Liver (tissue), 8 donors: ENCODE measurements at regions not wholly inside any gene's neighbourhood (a gene's known extent, or its start where the extent isn't known, plus 50 kb on each side); places are given as distances from the start of the nearest gene placed in this dataset.
A peak's percentile ranks its signal among the peaks of the same experiment; 100 is the strongest.

Experiments used
- DNase-seq: peaks from one replicate; pipeline ENCODE4 v3.0.0-alpha.2; 2017; ENCODE audit warnings: low spot score
- H3K27ac ChIP-seq, 2 donors: one replicate each; pipeline ENCODE4 v1.7.0; 2013; ENCODE audit warnings: inconsistent platforms in 2 of 2, low read length in 2 of 2, control low read depth in 1 of 2, low read depth in 1 of 2, mild to moderate bottlenecking in 1 of 2
- H3K27me3 ChIP-seq, 4 donors: one replicate each; pipeline versions ENCODE4 v1.6.1 to v1.7.0; 2013; ENCODE audit warnings: low read length in 3 of 4, inconsistent platforms in 1 of 4, mild to moderate bottlenecking in 1 of 4, moderate library complexity in 1 of 4; ENCODE audit not compliant: control insufficient read depth in 4 of 4, insufficient read depth in 4 of 4
- H3K36me3 ChIP-seq, 4 donors: one replicate each; pipeline versions ENCODE4 v1.6.1 to v1.7.0; 2013; ENCODE audit warnings: low read length in 3 of 4, mild to moderate bottlenecking in 3 of 4, low read depth in 1 of 4, moderate library complexity in 1 of 4; ENCODE audit not compliant: control insufficient read depth in 4 of 4, insufficient read depth in 3 of 4
- H3K4me1 ChIP-seq, 4 donors: one replicate each; pipeline versions ENCODE4 v1.6.1 to v1.7.0; 2013; ENCODE audit warnings: low read length in 3 of 4, mild to moderate bottlenecking in 3 of 4, moderate library complexity in 1 of 4; ENCODE audit not compliant: control insufficient read depth in 4 of 4, insufficient read depth in 4 of 4
- H3K4me3 ChIP-seq, 3 donors: one replicate each; pipeline versions ENCODE4 v1.6.1 to v1.7.0; 2013; ENCODE audit warnings: low read length in 3 of 3, control low read depth in 1 of 3, low read depth in 1 of 3, mild to moderate bottlenecking in 1 of 3
- H3K9ac ChIP-seq, 2 donors: one replicate each; pipeline ENCODE4 v1.7.0; 2013; ENCODE audit warnings: low read length in 2 of 2, mild to moderate bottlenecking in 2 of 2, moderate library complexity in 2 of 2, control low read depth in 1 of 2, low read depth in 1 of 2
- H3K9me3 ChIP-seq, 4 donors: one replicate each; pipeline versions ENCODE4 v1.6.1 to v1.7.0; 2013; ENCODE audit warnings: low read length in 3 of 4; ENCODE audit not compliant: control insufficient read depth in 4 of 4
- EGR1 ChIP-seq, 2 donors: IDR thresholded peaks; 2 replicates each; pipeline ENCODE4 v1.6.1; 2016 to 2018; ENCODE audit warnings: antibody characterized with exemption in 2 of 2, low read depth in 2 of 2
- FOXA1 ChIP-seq: IDR thresholded peaks from 2 replicates; pipeline ENCODE4 v1.6.1; 2016; ENCODE audit warnings: antibody characterized with exemption
- FOXA2 ChIP-seq: IDR thresholded peaks from 2 replicates; pipeline ENCODE4 v1.6.1; 2016; ENCODE audit warnings: antibody characterized with exemption
- GABPA ChIP-seq, 2 donors: IDR thresholded peaks in 1 of 2; conservative IDR thresholded peaks in 1 of 2; 2 replicates each; pipeline ENCODE4 v1.6.1; 2016; ENCODE audit warnings: antibody characterized with exemption in 2 of 2, mild to moderate bottlenecking in 1 of 2, moderate library complexity in 1 of 2
- HNF4A ChIP-seq, 2 donors: conservative IDR thresholded peaks; 2 replicates each; pipeline ENCODE4 v1.6.1; 2016; ENCODE audit warnings: antibody characterized with exemption in 2 of 2, mild to moderate bottlenecking in 2 of 2
- HNF4G ChIP-seq: IDR thresholded peaks from 2 replicates; pipeline ENCODE4 v1.6.1; 2016; ENCODE audit warnings: antibody characterized with exemption
- JUND ChIP-seq, 2 donors: IDR thresholded peaks; 2 replicates each; pipeline ENCODE4 v1.6.1; 2016; ENCODE audit warnings: antibody characterized with exemption in 2 of 2
- NR2F2 ChIP-seq: IDR thresholded peaks from 2 replicates; pipeline ENCODE4 v1.6.1; 2016; ENCODE audit warnings: antibody characterized with exemption
- RAD21 ChIP-seq, 2 donors: IDR thresholded peaks; 2 replicates each; pipeline ENCODE4 v1.6.1; 2016; ENCODE audit warnings: antibody characterized with exemption in 2 of 2, mild to moderate bottlenecking in 2 of 2
- RXRA ChIP-seq, 2 donors: IDR thresholded peaks; 2 replicates each; pipeline ENCODE4 v1.6.1; 2017 to 2018; ENCODE audit warnings: antibody characterized with exemption in 2 of 2, mild to moderate bottlenecking in 1 of 2
- SP1 ChIP-seq: IDR thresholded peaks from 2 replicates; pipeline ENCODE4 v1.6.1; 2018; ENCODE audit warnings: antibody characterized with exemption, mild to moderate bottlenecking
- TAF1 ChIP-seq: conservative IDR thresholded peaks from 2 replicates; pipeline ENCODE4 v1.6.1; 2016; ENCODE audit warnings: antibody characterized with exemption, mild to moderate bottlenecking
- YY1 ChIP-seq: IDR thresholded peaks from 2 replicates; pipeline ENCODE4 v1.6.1; 2016; ENCODE audit warnings: antibody characterized with exemption, mild to moderate bottlenecking
- WGBS: extraction: QIAGEN DNeasy Blood & Tissue Kit; methylation state at CpG from one replicate; pipeline ENCODE4 v1.1.7; 2013; 5-methylcytosine and 5-hydroxymethylcytosine counted together
- TF ChIP-seq, protein P1 (sequence below): IDR thresholded peaks from 2 replicates; pipeline ENCODE4 v1.6.1; 2016; ENCODE audit warnings: antibody characterized with exemption
- TF ChIP-seq, protein P2 (sequence below): IDR thresholded peaks from 2 replicates; pipeline ENCODE4 v1.6.1; 2016; ENCODE audit warnings: antibody characterized with exemption
- TF ChIP-seq, protein P3 (sequence below): IDR thresholded peaks from 2 replicates; pipeline ENCODE4 v1.6.1; 2016; ENCODE audit warnings: antibody characterized with exemption
- TF ChIP-seq, protein P4 (sequence below): fragments of 150-350 bp; IDR thresholded peaks from 2 replicates; pipeline ENCODE4 v1.5.1; 2017; ENCODE audit warnings: improper control_type of control experiment, low read depth, low read length; ENCODE audit not compliant: missing input control
- donor health status: healthy.
- donor health status: healthy.
- donor health status: healthy.
- donor health status: healthy.
- donor health status: healthy.

DNA sequence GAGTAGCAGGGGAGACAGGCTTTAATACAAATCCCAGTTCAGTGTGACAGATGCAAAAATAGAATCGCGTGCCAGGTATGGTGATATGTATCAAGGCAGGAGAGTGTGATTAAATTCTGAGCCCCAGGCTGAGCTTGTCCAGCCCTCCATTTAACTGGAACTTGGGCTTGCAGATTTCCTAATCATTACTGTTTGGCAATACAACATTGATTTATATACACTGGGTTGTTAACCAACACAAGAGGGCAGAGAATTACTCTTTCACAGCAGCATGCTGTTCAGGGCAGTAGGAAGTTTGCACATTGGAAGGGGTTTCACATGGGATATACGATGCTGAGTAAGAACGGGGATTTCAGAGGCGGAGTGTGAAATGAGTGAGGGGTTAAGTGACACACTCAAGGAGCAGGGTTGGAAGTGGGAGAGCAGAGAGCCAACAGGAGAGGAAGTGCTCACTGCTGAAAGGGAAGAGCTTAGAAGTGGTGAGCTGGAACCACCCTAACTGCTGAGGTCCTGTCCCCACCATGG lies 70.8 kb upstream of the ATXN1 start (continued):
- TF ChIP-seq, protein P1, sequence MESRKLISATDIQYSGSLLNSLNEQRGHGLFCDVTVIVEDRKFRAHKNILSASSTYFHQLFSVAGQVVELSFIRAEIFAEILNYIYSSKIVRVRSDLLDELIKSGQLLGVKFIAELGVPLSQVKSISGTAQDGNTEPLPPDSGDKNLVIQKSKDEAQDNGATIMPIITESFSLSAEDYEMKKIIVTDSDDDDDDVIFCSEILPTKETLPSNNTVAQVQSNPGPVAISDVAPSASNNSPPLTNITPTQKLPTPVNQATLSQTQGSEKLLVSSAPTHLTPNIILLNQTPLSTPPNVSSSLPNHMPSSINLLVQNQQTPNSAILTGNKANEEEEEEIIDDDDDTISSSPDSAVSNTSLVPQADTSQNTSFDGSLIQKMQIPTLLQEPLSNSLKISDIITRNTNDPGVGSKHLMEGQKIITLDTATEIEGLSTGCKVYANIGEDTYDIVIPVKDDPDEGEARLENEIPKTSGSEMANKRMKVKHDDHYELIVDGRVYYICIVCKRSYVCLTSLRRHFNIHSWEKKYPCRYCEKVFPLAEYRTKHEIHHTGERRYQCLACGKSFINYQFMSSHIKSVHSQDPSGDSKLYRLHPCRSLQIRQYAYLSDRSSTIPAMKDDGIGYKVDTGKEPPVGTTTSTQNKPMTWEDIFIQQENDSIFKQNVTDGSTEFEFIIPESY, result peak; percentile 29
- TF ChIP-seq RXRA (IDR thresholded peaks at IDR 0.05) (peak; percentile 65 to 79), NR2F2 (no peak), JUND (IDR thresholded peaks at IDR 0.05) (peak in 1 of 2 donors; percentile 51), SP1 (peak; percentile 68), FOXA2 (peak; percentile 42), RAD21 (IDR thresholded peaks at IDR 0.05) (peak; percentile 79 to 83), TAF1 (no peak)
- TF ChIP-seq, protein P2, sequence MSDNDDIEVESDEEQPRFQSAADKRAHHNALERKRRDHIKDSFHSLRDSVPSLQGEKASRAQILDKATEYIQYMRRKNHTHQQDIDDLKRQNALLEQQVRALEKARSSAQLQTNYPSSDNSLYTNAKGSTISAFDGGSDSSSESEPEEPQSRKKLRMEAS, result peak; percentile 65

DNA sequence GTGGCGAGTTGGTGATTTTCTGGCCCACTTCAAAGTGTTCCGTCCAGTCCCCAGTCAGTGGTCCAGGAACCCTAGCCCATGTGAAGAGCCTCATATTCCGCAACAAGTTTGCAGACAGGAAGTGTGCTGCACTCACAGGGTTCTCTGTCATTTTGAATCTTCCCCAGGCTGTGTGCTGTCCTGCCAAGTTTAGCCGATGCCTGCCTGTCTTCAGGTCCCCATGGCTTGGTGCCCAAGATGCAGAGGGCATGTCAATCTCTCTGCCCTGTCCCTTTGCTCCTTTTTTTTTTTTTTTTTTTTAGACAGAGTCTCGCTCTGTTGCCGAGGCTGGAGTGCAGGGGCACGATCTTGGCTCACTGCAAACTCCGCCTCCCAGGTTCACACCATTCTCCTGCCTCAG lies 69.9 kb upstream of the ATXN1 start:
- 84% methylated on average over 8 of the region's 8 CpGs for WGBS
- H3K9ac ChIP-seq, result no peak overlapping the region
- no peak overlapping the region for H3K4me3 ChIP-seq
- no peaks in the 10 kb centered on the region for H3K36me3 ChIP-seq
- H3K27me3 ChIP-seq, result no peaks in the 10 kb centered on the region
- H3K27ac ChIP-seq, result no peak overlapping the region
- DNase-seq, result no peak
- TF ChIP-seq, protein P3, sequence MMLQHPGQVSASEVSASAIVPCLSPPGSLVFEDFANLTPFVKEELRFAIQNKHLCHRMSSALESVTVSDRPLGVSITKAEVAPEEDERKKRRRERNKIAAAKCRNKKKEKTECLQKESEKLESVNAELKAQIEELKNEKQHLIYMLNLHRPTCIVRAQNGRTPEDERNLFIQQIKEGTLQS, result no peak
- TF ChIP-seq FOXA1, result no peak
- TF ChIP-seq, protein P2, result no peak
- TF ChIP-seq FOXA2, result no peak
- no peak for TF ChIP-seq JUND (IDR thresholded peaks at IDR 0.05)
- no peak for TF ChIP-seq SP1
- TF ChIP-seq HNF4A (conservative IDR thresholded peaks at IDR 0.05), result no peak
- TF ChIP-seq GABPA (IDR thresholded peaks at IDR 0.05 in 1 of 2, conservative IDR thresholded peaks at IDR 0.05 in 1 of 2), result no peak
- no peak for TF ChIP-seq YY1
- TF ChIP-seq, protein P4, sequence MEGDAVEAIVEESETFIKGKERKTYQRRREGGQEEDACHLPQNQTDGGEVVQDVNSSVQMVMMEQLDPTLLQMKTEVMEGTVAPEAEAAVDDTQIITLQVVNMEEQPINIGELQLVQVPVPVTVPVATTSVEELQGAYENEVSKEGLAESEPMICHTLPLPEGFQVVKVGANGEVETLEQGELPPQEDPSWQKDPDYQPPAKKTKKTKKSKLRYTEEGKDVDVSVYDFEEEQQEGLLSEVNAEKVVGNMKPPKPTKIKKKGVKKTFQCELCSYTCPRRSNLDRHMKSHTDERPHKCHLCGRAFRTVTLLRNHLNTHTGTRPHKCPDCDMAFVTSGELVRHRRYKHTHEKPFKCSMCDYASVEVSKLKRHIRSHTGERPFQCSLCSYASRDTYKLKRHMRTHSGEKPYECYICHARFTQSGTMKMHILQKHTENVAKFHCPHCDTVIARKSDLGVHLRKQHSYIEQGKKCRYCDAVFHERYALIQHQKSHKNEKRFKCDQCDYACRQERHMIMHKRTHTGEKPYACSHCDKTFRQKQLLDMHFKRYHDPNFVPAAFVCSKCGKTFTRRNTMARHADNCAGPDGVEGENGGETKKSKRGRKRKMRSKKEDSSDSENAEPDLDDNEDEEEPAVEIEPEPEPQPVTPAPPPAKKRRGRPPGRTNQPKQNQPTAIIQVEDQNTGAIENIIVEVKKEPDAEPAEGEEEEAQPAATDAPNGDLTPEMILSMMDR, result no peak
- no peak for TF ChIP-seq EGR1 (IDR thresholded peaks at IDR 0.05; ENCODE audit: low read depth in 2 of 2)
- TF ChIP-seq TAF1, result no peak
- no peak for TF ChIP-seq NR2F2
- TF ChIP-seq, protein P1, result no peak
- no peak for TF ChIP-seq RXRA (IDR thresholded peaks at IDR 0.05)
- TF ChIP-seq HNF4G, result no peak
- H3K4me1 ChIP-seq, result peaks cover 5 to 25% (median 18%) of the 10 kb centered on the region in 4 donors
- no peaks in the 10 kb centered on the region for H3K9me3 ChIP-seq
